ENCODE measurements at regions not wholly inside any gene's neighbourhood (a gene's known extent, or its start where the extent isn't known, plus 50 kb on each side); places are given as distances from the start of the nearest gene placed in this dataset.

GRCh38 chr12:23209793-23210192 is 584.8 kb downstream of the ETNK1 start (continued):
- TF ChIP-seq ZNF462 (CRISPR knock-in tag; IDR thresholded peaks at IDR 0.05), result no peak
- no peak for TF ChIP-seq STAT1 (IDR thresholded peaks at IDR 0.05; ENCODE audit: unreplicated experiment)
- no peak for TF ChIP-seq JUNB (IDR thresholded peaks at IDR 0.05; ENCODE audit: unreplicated experiment)
- no peak for TF ChIP-seq ZNF331 (CRISPR knock-in tag; IDR thresholded peaks at IDR 0.05; ENCODE audit: low read depth)
- TF ChIP-seq NANOG (IDR thresholded peaks at IDR 0.05; ENCODE audit: borderline replicate concordance), result no peak
- TF ChIP-seq ZNF114 (CRISPR knock-in tag; IDR thresholded peaks at IDR 0.05), result no peak

GRCh38 chr12:23210573-23210972 is 585.6 kb downstream of the ETNK1 start:
- Histone ChIP-seq H3K4me1 (ENCODE audit: insufficient read depth) (no peaks in the 10 kb centered on the region), H4K20me1 (replicated peaks; ENCODE audit: insufficient read depth) (no peaks in the 10 kb centered on the region), H3K4me3 (no peak overlapping the region), H3F3A (replicated peaks; ENCODE audit: low read depth) (no peaks in the 10 kb centered on the region), H3K36me3 (ENCODE audit: insufficient read depth) (0 out of 2 replicates have a peak, but pooled peaks cover 9% of the 10 kb centered on the region), H3K27me3 (ENCODE audit: insufficient read depth) (no peaks in the 10 kb centered on the region), H3K9me2 (ENCODE audit: insufficient read depth) (no peaks in the 10 kb centered on the region; the same call in 1 of the 2 replicates), H3K27ac (ENCODE audit: low read depth) (no peak overlapping the region), H3K79me2 (replicated peaks; ENCODE audit: insufficient read depth) (no peaks in the 10 kb centered on the region), H3K4me2 (no peak overlapping the region), H2AFZ (no peak overlapping the region)
- Mint-ChIP-seq H3K27me3 (ENCODE audit: insufficient read depth, low read depth, poor library complexity) (no peaks in the 10 kb centered on the region), H3K4me1 (no peaks in the 10 kb centered on the region), H3K36me3 (ENCODE audit: low read depth) (peaks cover 8% of the 10 kb centered on the region), H3K4me3 (no peak overlapping the region), H3K27ac (no peak overlapping the region), H3K9me3 (peaks cover 13% of the 10 kb centered on the region)
- peak; percentile 6 for DNase-seq (ENCODE audit: low spot score)
- TF ChIP-seq ZNF331 (CRISPR knock-in tag; IDR thresholded peaks at IDR 0.05; ENCODE audit: low read depth) (no peak), CTCF (conservative IDR thresholded peaks at IDR 0.05; ENCODE audit: low read depth in 2 of 2) (peak; percentile 21 to 48; a peak in 2 of 4 replicates)
- no peak for ATAC-seq

All from GM23338 (cell line).